T-helper 2 cell treated with Interferon-gamma antibody and Interleukin-4, amounts not matched to agents 100 ng/mL and 5 ng/mL, for 36 hours (primary cell): ENCODE measurements at regions not wholly inside any gene's neighbourhood (a gene's known extent, or its start where the extent isn't known, plus 50 kb on each side); places are given as distances from the start of the nearest gene placed in this dataset.

Experiments used
- intact Hi-C: fragments of 100-400 bp; cut with micrococcal nuclease; formaldehyde crosslinking; loops from one replicate; pipeline ENCODE4 v1.15.1; 2023

DNA sequence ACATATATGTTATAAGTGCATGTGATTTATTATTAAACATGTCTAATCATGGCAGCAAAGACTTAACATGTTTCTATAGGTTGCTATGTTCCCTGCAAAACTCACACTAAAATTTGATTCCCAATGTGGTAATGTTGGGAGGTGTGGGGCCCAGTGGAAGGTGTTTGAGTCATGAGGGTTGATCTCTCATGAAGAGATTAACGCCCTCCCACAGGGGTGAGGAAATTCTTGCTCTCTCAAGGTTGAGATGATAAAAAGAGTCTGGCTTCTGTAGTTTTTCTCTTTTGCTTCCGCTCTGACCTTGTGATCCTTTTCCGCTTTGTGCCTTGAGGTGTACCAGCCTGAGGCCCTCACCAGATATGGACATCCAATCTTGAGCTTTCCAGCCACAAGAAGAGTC lies 737.5 kb upstream of the SLITRK5 start:
- intact Hi-C loops, result no loop called here

DNA sequence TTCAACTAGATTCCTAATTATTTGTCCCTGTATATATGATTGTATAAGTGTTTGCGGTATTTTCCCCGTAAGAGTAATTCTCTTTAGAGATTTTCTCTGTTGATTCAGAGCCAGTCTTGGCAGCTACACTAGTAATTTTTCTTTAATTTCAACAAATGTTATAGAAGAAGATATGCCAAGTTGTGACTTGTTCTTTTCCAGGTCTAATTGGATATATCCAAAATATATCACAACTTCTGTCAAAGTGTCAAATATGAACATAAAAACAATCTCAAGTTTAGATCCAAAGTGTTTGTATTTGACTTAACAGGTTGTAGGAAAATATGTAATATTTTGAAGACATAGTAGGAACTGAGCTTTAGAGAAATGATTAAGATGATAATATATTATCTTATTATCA lies 733.9 kb upstream of the SLITRK5 start:
- intact Hi-C loops, result no loop called here

DNA sequence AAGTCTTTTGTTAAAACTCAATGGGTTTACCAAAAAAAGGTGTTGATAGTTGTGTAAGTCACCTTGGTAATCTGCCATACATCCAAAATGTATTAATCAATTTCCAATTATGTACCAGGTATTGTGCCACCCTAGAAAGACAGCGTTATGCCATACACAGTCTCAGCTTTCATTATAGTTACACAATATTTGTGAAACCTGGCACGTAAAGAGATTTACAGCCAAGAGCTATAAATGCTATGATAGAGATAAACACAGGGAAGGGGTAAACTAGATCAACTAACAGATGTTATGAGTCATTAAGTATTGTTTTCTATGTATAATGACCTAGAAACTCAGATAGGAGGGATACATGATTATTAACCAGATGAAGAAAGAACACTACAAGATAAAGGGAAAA lies 725.6 kb upstream of the SLITRK5 start:
- intact Hi-C loops, result no loop called here

DNA sequence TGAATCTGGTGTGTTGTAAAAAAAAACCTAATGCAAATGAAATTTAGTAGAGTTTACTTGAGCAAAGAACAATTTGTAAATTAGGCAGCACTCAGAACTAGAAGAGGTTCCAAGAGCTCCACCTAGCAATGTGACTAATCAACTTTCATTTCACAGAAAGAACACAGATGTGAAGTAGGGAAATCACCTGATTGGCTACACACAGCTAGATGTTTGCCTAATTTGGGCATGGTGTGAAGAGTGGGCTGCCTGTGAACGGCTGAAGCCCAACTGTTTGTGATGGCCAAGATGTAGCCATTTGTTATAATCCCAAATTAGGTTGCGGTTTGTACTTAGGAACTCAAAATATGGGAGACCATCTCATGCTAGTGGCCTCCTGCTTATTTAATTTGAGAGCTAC lies 724.4 kb upstream of the SLITRK5 start:
- intact Hi-C loops, result no loop called here

DNA sequence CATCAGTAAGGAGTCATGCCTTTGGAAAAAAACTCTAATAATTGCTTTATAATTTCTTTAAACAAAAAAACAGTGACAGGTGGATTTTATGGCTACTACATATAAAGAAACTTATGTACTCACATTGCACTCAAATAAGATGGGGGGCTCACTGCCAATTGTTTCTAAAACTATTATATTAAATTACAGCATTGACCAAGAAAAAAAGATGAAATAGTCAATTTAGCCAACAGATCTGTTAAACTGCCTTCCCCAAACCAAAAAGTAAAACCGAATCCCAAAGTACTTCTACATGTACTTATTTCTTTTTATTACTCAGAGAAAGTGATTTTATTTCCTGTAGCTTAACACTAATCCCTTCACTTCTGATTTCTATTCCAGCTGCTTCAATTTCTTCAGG lies 716.8 kb upstream of the SLITRK5 start:
- intact Hi-C loops, result no loop called here

DNA sequence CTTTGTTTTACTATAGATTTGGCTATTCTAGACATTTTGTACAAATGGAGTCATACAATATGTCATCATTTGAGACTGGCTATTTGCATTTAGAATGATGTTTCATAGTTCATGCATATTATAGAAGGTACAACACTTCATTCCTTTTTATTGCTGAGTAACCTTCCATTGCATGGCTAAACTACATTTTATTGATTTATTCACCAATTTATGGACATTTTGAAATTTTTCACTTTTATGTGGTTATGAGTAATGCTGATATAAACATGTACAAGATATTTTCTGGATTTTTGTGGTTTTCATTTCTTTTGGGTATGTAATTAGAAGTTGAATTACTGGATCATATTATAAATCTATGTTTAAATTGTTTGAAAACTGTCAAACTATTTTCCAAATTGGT lies 710.3 kb upstream of the SLITRK5 start:
- intact Hi-C loops, result no loop called here

DNA sequence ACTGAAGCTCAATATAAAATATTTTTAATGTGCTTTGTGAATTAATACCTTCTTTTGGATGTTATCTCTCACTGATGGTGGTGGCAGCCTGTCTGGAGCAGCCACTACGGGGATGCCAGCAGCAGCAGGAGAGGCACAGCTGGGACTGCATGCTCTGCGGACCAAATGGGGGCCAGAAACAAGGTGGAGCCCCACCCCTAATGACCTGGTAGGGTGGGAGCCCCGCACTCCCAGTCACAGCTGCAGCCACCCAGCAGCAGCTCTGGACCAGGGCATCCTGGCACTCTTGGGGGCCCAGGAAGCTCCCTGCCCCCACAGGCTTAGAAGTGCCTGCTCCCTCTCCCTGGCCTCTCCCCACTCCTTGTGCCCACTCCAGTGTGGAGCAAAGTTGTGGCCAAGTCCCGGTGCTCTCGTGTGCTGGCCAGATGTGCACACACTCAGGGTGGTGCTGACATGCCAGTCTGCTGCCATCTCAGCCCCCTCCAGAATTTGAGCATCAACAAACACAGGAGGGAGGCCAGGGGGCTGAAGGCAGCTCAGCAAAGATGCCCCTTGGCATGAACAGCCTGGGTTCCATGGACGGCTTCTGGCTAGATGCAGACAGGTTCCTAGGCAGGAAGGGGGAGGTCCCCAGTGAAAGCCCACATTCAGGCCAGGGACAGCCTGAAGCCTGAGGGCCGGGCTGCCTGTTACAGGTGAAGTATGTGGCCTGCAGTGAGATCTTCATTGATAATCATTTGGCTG lies 696.7 kb upstream of the SLITRK5 start:
- intact Hi-C loops, result no loop called here

DNA sequence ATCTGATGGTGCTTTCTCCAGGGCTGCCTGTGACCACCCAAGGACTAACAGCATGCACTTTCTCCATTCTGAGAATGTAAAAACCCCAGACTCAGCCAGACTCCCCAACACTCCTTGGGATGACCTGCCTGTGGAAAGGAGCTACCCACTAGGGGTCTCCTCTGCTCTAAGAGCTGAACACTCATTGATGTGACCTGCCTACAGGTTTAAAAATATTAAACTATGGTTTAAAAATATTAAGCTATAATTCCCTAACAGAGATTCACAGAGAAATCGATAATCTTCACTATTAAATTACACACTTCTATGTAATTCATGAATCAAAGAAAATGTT lies 696.2 kb upstream of the SLITRK5 start:
- intact Hi-C loops, result no loop called here

DNA sequence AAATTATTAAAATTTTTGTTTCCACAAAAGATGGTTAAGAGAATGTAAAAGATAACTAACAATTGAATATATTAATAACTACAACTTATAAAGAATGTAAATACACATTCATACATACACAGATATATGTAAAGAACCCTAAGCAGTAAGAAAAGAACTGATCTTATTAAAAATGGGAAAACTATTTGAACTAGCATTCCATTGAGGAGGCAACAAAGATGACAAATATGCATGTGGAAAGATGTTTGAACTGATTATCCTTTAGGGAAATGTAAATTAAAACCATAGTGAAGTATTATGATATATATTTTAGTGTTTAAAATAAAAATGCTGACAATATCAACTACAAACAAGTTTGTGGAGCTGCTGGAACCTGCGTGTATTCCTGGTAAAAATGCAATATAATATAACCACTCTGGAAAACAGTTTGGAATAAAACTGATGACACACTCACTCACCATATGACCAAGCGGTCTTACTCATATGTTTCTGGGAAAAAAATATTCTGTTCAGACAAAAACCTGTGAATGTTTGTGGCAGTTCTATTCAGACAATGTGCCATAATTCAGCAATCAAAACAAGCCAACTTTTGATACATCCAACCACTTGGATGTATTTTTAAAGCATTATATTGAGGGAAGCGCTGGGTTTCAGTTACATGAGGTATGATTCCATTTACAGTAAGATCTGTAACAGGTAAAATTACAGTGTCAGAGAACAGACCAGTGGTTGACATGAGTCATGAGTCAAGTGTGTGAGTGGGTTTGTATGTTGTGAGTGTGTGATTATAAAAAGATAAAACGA lies 694.4 kb upstream of the SLITRK5 start:
- intact Hi-C loops, result no loop called here

DNA sequence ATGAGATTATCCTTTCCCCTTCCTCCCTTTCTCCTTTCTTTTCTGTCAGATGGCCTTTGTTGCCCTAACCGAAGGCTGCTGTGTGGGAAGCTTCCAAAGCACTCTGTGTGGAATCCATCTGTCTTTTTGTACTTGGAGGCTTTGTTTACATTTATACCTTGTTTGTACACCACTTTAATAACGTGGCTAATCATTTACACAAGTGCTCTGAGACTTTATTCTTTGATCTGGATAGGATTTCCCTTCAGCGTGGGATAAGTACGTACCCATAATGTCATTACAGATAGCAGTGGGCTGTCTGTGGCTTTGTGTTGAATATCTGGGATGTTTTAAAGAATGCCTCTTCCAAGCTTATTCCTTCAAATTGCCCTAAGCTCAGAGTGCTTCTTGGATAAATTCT lies 684.7 kb upstream of the SLITRK5 start:
- intact Hi-C loops, result no loop called here

DNA sequence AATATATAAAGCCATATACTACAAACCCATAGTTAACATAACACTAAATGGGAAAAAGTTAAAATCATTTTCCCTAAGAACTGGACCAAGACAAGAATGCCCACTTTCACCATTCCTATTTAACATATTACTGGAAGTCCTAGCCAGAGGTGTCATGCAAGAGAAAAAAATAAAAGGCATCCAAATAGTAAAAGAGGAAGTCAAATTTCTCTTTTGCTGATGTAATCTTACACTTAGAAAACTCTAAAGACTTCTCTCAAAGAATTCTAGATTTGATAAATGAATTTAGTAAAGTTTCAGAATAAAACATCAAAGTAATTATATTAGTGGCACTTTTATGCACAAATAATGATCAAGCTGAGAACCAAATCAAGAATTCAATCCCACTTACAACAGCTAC lies 678.9 kb upstream of the SLITRK5 start:
- intact Hi-C loops, result no loop called here

DNA sequence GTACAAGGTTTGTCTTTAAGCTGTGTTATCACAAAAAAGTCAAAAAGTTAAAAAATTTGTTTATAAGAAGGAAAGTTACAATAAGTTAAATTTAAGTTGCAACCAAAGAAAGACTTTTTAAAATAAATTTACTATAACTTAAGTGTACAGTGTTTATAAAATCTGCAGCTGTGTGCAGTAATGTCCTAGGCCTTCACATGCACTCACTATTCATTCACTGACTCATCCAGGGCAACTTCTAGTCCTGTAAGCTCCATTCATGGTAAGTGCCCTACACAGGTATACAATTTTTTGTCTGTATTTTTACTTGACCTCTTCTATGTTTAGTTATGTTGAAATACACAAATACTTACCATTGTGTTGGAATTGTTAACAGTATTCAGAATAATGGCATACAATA lies 667.9 kb upstream of the SLITRK5 start:
- intact Hi-C loops, result no loop called here

DNA sequence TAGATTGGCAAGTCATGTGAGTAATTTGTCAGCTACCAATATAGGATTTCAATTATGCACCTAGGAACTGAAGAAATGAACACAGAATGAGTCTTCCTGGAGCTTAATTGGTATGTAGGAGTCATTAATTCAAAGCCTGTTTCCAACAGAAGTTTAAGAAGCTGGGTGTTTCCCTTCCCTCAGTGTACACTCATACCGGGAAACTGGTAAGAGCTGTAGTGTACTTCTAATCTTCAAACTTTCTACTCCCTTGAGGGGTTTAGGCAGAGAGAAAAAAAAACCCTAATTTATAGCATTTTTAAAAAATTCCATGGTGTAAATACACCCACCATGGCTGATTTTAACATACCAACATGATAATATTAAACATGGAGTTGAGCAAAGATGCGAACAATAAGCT lies 665.7 kb upstream of the SLITRK5 start:
- intact Hi-C loops, result no loop called here

DNA sequence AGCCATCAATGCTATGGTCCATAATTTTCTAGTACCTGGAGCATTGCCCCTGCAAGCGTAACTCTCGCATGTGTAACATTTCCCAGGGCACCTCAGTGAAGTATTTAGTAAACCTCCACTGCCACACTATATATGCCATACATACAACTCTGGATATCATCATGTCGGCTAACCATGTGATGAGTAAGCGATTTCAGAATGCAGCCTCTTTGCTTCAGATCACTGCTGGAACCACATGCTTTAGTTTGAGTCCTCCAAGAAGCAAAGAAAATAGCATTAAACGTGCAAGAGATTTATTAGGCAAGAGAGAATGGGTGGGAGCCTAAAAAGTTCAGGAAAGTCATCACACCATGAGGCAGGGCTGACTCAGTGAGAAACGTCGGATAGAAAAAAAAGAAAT lies 635.6 kb upstream of the SLITRK5 start:
- intact Hi-C loops, result no loop called here

DNA sequence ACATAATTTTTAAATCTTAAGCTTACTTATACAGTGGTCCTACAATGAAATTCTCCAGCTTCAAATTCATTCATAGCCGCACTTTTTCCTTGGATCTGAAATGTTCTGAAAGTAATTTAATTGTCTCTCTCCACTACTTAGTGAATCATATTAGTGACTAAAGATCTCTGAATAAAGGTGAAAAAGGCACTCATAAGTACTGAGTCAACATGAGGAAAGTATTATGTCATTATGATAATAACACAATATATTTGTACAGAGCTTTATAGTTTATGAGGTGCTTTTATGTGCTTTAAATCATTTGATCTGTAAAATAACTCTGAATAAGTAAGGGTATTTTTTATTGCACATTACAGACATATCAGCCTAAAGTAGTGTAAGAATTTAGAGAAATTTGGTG lies 628.2 kb upstream of the SLITRK5 start:
- intact Hi-C loops, result no loop called here

DNA sequence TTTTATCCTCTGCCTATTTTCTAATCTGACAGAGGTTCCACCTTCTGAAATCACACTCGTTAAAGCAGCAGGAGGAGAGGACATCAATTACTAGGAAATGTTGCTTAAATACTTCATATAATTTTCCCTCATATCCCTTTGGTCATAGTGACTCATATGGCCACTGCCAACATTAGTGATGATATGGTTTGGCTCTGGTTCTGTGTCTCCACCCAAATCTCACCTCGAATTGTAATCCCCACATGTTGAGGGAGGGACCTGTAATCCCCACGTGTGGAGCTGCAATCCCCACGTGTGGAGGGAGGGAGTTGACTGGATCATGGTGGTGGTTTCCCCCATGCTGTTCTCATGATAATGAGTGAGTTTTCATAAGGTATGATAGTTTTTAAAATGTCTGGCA lies 618.4 kb upstream of the SLITRK5 start:
- intact Hi-C loops, result no loop called here

DNA sequence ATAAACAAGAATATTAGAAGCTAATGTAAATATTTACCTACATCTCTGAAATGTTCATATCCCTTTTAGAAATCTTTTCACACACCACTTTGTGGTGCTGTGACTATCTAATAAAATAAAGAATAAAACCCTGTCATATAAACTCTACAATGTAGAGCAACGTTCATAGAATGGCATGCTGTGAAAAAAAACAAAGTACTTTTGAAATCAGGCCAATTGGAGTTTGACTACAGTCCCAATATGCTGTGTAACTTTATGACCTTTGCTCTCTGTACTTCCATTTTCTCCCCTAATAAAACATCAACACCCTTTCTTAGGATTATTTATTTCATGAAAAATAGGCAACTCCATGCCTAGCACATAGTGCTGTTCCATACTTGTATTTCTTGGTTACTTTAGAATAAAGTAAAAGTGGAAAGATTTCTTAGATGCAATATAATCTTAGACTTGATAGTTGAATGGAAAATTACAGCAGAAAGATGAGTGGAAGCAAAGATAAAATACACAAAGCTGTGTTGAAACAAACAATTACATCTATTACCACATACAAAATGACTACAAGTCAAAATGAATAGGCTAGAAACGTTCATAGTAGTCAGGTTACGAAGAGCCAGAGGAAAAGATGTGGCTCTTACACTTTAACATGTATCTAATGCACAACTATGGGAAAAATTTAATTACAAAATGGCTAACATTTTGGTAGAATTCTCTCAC lies 613.2 kb upstream of the SLITRK5 start:
- intact Hi-C loops, result no loop called here

DNA sequence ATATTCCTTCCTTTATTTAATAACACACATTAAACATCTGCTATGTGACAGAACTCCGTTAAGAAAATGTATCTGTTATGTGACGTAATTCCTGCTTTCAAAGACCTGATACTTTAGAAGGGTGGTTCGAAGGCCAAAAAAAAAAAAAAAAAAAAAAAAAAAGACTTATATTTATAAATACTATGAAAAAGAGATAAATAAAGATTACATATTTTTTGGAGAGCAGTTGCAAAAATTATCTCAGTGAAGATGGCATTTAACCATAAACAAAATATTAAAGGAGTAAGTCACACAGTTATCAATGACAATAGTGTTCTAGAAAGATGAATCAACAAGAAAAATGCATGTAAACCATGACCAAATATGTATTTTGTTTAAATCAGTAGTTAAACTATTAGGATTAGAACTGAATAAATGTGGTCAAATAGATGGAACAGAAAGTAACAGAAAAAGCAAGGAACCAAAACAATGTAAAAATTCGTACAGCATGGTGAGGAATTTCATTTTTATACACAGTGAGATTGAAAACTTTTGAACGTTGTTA lies 612.3 kb upstream of the SLITRK5 start:
- intact Hi-C loops, result no loop called here

DNA sequence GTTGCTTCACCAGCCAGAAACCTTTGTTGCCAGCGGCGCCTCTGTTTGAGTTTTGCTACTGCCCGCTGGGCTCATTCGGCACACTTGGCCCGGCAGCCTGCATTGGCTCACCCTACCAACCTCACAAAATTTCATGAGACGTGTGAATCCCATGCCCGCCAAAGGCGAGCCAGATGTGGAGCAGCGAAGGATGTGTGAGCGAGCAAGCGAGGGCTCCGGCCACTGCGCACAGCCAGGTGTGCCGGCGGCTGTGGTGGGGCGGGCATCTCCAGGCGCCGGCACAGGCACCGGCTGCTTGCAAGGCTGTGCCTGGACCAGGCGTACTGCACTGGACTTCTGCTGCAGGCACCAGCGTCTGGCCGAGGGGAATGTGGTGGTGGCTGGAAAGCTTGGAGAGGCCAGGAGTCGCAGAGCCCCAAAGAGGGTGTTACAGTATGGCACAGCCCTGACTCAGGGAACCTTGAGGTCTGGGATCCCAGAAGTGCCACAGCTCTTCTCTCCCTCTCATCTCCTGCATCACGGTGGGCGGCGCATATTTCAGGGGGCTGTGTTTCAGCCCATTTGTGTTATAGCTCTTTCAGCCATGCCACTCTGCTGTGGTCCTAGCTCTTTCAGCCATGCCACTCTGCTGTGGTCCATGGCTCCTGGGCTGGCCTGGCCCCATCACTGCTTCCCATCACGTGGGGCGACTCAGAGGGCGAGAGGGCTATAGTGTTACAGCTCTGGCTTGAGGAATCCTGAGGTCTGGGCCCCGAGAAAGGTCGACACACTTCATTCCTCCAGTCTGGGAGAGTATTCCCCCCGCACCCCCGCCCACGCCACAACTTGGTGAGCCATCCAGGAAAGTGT lies 592.0 kb upstream of the SLITRK5 start:
- intact Hi-C loops, result no loop called here

DNA sequence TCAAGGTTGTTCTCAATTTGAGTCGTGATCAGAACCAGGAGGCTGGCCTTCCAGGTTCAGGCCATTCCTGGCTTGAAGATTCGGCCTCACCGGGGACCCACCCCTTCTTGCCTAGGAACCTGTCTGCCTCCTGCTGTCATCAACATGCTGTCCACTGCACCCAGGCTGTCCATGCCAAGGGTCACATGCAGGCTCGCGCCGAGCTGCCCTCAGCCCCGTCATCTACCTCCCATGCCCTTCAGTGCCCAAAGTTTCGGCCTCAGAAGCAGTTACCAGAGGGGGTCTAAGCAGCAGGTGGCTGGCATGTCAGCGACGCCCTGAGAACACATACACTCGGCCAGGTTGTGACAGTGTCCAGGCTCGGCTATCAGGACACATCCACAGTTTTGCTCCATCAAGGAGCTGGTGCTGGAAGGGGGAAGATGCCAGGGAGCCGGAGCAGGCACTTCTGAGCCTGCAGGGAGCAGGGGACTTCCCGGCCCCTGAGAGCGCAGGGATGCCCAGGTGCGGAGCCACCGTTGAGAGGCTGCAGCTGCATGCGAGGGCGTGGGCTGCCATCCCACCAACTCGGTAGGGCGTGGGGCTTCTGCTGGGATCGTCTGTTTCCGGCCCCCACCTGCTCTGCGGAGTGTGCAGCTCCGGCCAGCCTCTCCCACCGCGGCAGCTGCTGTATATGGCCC lies 590.9 kb upstream of the SLITRK5 start:
- intact Hi-C loops, result no loop called here

DNA sequence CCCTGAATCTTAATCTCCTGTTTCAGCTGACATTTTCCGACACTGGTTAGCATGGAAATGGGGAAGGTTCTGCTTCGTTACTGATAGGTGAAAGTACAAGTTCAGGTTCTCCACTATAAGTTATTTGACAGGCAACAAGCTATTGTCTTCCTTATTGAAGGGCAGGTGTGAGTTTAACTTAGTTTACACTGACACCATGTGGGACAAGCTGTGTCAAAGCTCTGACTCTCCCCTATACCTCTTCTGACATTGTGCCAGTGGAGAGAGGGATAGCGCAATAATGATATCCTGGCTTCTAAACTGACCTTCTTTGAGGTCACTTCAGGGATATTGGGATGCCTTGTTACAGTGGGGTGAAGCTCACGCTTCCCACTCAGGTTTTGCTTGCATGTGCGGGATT lies 587.0 kb upstream of the SLITRK5 start:
- intact Hi-C loops, result no loop called here
